ENCODE measurements at regions not wholly inside any gene's neighbourhood (a gene's known extent, or its start where the extent isn't known, plus 50 kb on each side); places are given as distances from the start of the nearest gene placed in this dataset.
"Not testable (repeated sequence)": the region's sequence is repeated elsewhere in the genome, so short reads cannot be mapped to it uniquely, and the experiment has no call there.

DNA sequence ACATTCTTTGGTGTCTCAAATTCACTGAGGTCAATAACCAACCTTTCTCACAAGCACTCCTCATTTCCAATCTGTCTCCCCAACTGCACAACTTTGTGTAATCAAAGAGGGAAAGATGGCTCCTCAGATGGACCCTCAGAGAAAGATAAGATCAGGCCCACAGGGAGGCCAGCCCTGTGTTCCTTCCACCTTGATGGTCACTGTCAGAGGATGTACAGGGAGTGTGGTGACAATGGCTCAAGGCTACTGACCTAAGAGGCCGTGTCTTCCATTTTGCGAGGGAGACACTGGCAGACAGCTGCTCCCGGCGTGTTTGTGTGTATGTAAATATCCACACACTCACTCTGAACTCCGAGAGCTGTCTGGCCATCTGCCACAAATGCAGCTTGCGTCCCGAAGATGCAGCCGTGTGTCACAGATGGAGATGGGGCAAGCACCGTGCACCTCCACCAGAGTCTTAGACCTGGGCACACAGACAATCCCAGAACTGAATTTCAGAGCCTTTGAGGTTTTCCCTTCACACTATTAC lies 712.1 kb upstream of the NRP1 start:
- no peak for TF ChIP-seq POLR2AphosphoS5 (IDR thresholded peaks at IDR 0.05)
- TF ChIP-seq EP300 (IDR thresholded peaks at IDR 0.05) = no peak
- TF ChIP-seq, protein P1, sequence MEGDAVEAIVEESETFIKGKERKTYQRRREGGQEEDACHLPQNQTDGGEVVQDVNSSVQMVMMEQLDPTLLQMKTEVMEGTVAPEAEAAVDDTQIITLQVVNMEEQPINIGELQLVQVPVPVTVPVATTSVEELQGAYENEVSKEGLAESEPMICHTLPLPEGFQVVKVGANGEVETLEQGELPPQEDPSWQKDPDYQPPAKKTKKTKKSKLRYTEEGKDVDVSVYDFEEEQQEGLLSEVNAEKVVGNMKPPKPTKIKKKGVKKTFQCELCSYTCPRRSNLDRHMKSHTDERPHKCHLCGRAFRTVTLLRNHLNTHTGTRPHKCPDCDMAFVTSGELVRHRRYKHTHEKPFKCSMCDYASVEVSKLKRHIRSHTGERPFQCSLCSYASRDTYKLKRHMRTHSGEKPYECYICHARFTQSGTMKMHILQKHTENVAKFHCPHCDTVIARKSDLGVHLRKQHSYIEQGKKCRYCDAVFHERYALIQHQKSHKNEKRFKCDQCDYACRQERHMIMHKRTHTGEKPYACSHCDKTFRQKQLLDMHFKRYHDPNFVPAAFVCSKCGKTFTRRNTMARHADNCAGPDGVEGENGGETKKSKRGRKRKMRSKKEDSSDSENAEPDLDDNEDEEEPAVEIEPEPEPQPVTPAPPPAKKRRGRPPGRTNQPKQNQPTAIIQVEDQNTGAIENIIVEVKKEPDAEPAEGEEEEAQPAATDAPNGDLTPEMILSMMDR (IDR thresholded peaks at IDR 0.05) = no peak
- TF ChIP-seq POLR2A (IDR thresholded peaks at IDR 0.05) = no peak

DNA sequence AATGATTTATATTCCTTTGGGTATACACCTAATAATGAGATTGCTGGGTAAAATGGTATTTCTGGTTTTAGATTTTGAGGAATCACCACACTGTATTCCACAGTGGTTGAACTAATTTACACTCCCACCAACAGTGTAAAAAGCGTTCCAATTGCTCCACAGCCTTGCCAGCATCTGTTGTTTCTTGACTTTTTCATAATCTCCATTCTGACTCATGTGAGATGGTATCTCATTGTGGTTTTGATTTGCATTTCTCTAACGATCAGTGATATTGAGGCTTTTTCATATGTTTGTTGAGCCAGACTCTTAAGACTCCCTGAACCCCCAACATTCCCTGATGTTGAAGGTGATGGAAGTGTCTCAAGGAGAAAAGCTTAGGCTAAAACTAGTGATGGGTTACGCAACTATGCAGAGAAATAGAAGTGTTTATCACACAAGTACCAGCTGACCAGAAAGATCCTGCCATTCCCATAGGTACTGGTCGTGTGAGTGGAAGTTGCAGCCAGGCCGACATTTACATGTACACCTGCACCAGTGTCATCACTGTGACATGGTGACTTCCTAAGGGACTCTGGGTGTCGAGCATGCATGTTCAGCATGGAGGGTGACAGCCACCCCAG lies 711.2 kb upstream of the NRP1 start:
- TF ChIP-seq POLR2A (IDR thresholded peaks at IDR 0.05) (no peak), EP300 (IDR thresholded peaks at IDR 0.05) (no peak), POLR2AphosphoS5 (IDR thresholded peaks at IDR 0.05) (no peak)
- TF ChIP-seq, protein P1 (IDR thresholded peaks at IDR 0.05) = no peak
- DNase-seq = no peak
- H3K27me3 ChIP-seq = no peaks in the 10 kb centered on the region
- WGBS, 2 donors = 79 to 80% methylated on average over 6 of the region's 6 CpGs
- H3K27ac ChIP-seq = no peak overlapping the region
- no peak overlapping the region for H3K4me3 ChIP-seq
- no peaks in the 10 kb centered on the region for H3K9me3 ChIP-seq
- H3K4me1 ChIP-seq = no peaks in the 10 kb centered on the region
- intact Hi-C loops (cut with DNase I) = no loop called here
- H3K36me3 ChIP-seq = no peaks in the 10 kb centered on the region

More for the DNA sequence above, 712.1 kb upstream of the NRP1 start:
- H3K4me1 ChIP-seq = no peaks in the 10 kb centered on the region
- no peak overlapping the region for H3K4me3 ChIP-seq
- no peaks in the 10 kb centered on the region for H3K27me3 ChIP-seq
- DNase-seq = no peak
- WGBS, 2 donors = 69 to 76% methylated on average over 9 of the region's 9 CpGs
- H3K36me3 ChIP-seq = no peaks in the 10 kb centered on the region
- H3K9me3 ChIP-seq = no peaks in the 10 kb centered on the region
- no peak overlapping the region for H3K27ac ChIP-seq
- intact Hi-C loops (cut with DNase I) = no loop called here

DNA sequence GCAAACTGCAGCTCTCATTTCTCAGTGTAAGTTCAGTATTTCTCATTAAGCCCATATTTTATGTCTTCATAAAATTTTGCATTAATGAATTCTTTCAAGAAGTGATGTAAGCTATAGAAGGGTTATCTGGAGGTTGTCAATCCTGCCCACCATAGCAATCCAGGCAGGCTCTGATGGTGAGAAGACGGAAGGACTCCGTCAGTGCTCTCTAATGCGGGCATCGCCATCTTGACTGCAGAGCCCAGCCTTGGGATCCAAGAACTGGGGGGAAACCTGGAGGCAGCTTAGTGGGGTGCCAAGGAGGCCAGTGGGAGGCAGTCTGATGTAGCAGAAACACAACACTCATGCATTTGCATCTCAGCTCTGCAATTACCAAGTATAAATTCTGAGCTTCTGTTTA lies 707.4 kb upstream of the NRP1 start:
- TF ChIP-seq POLR2A (IDR thresholded peaks at IDR 0.05) = no peak
- TF ChIP-seq POLR2AphosphoS5 (IDR thresholded peaks at IDR 0.05) = no peak
- no peak for TF ChIP-seq EP300 (IDR thresholded peaks at IDR 0.05)
- TF ChIP-seq, protein P1 (IDR thresholded peaks at IDR 0.05) = no peak
- H3K4me1 ChIP-seq = no peaks in the 10 kb centered on the region
- DNase-seq = no peak
- WGBS, 2 donors = 95 to 97% methylated on average over 4 of the region's 4 CpGs
- intact Hi-C loops (cut with DNase I) = no loop called here
- H3K36me3 ChIP-seq = no peaks in the 10 kb centered on the region
- no peak overlapping the region for H3K27ac ChIP-seq
- H3K9me3 ChIP-seq = no peaks in the 10 kb centered on the region
- no peaks in the 10 kb centered on the region for H3K27me3 ChIP-seq
- H3K4me3 ChIP-seq = no peak overlapping the region

DNA sequence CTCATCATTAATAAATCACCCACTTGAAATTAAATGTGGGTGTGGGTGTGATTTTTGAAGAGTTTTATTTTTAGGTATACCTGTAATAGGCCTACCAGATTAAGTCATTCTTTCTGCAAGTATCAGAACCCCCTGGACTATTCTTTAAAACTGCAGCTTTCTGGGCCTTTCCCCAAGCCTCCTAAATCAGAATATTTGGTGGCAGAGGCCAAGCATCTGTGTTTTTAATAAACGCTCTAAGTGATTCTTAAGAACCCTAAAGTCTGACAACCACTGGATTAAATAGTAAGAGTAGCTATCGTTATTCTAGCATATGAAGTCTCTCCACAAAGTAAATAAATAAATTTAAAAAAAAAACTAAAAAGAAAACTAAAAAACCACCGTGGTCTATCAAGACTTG lies 703.0 kb upstream of the NRP1 start:
- TF ChIP-seq, protein P1 (IDR thresholded peaks at IDR 0.05) = no peak
- TF ChIP-seq EP300 (IDR thresholded peaks at IDR 0.05) (no peak), POLR2AphosphoS5 (IDR thresholded peaks at IDR 0.05) (no peak), POLR2A (IDR thresholded peaks at IDR 0.05) (no peak)
- 67 to 72% methylated on average over 3 of the region's 3 CpGs for WGBS, 2 donors
- no peak for DNase-seq
- no peak overlapping the region for H3K4me3 ChIP-seq
- H3K27me3 ChIP-seq = no peaks in the 10 kb centered on the region
- intact Hi-C loops (cut with DNase I) = no loop called here
- H3K27ac ChIP-seq = no peak overlapping the region
- H3K36me3 ChIP-seq = no peaks in the 10 kb centered on the region
- H3K4me1 ChIP-seq = no peaks in the 10 kb centered on the region
- H3K9me3 ChIP-seq = no peaks in the 10 kb centered on the region

DNA sequence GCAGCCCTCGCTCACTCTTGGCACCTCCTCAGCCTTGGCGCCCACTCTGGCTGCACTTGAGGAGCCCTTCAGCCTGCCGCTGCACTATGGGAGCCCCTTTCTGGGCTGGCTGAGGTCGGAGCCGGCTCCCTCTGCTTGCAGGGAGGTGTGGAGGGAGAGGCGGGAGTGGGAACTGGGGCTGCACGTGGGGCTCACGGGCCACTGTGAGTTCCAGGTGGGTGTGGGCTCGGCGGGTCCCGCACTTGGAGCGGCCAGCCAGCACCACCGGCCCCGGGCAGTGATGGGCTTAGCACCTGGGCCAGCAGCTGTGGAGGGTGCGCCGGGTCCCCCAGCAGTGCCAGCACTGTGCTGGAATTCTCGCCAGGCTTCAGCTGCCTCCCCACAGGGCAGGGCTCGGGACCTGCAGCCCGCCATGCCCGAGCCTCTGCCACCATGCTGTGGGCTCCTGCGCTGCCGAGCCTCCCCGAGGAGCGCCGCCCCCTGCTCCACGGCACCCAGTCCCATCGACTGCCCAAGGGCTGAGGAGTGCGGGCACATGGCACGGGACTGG lies 700.8 kb upstream of the NRP1 start:
- H3K27ac ChIP-seq; H3K9me3 ChIP-seq; H3K27me3 ChIP-seq; H3K4me3 ChIP-seq; H3K4me1 ChIP-seq; H3K36me3 ChIP-seq; DNase-seq; intact Hi-C loops (cut with DNase I): not testable (repeated sequence)
- 95% methylated on average over 29 of the region's 29 CpGs for WGBS, 2 donors

All from sigmoid colon (tissue), 6 donors.